ENCODE measurements at regions not wholly inside any gene's neighbourhood (a gene's known extent, or its start where the extent isn't known, plus 50 kb on each side); places are given as distances from the start of the nearest gene placed in this dataset.

DNA sequence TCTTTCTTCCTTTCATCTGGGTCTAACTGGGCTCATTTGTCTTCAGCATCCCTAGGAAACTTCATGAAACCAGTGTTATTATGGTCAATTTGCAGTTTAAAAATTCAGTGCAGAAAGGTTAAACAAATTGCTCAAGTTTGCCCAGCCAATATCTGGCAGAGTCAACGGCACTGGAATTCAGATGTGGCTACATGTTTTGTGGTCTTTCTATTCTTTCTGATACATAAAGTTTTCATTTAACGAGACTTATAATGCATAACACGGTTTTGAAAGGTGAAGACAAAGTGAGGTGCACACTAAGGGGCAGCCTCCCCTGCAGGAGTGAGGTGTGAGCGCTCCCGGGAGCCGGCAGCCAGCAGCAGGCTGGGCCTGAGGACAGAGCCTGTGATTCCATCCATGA, 164.6 kb downstream of the RTP5 start:
- Histone ChIP-seq H4K8ac (replicated peaks; ENCODE audit: insufficient read length, low read depth, low read length) (no peak overlapping the region), H2AFZ (ENCODE audit: low read length) (no peak overlapping the region), H3K4me2 (ENCODE audit: insufficient read depth, insufficient read length, low read length) (no peak overlapping the region), H3T11ph (ENCODE audit: low read length) (no peak overlapping the region), H3K23ac (ENCODE audit: insufficient read length, low read depth, low read length) (no peak overlapping the region), H3K14ac (ENCODE audit: insufficient read depth, low read length) (no peak overlapping the region), H2BK120ac (ENCODE audit: low read depth, low read length, poor library complexity, severe bottlenecking) (no peak overlapping the region), H3K79me1 (ENCODE audit: insufficient read depth, low read depth, low read length, poor library complexity, severe bottlenecking) (no peaks in the 10 kb centered on the region), H3K18ac (ENCODE audit: insufficient read length, low read depth, low read length) (no peak overlapping the region), H4K5ac (ENCODE audit: insufficient read length, low read depth, low read length) (no peak overlapping the region), H3K9me3 (ENCODE audit: control insufficient read depth, low read depth, low read length) (no peaks in the 10 kb centered on the region), H3K27ac (ENCODE audit: insufficient read length, low read depth, low read length) (no peak overlapping the region), H2BK12ac (ENCODE audit: insufficient read length, low read depth, low read length) (no peak overlapping the region), H3K23me2 (ENCODE audit: insufficient read length, low read depth, low read length, poor library complexity, severe bottlenecking) (no peaks in the 10 kb centered on the region), H2BK15ac (ENCODE audit: low read depth, low read length) (no peak overlapping the region), H3K27me3 (ENCODE audit: insufficient read depth, low read length) (no peaks in the 10 kb centered on the region; the same call in 1 of the 2 replicates), H4K20me1 (ENCODE audit: control insufficient read depth, insufficient read depth, insufficient read length) (peaks cover 2% of the 10 kb centered on the region), H3K4me1 (ENCODE audit: insufficient read depth, low read length) (no peaks in the 10 kb centered on the region), H2BK20ac (ENCODE audit: low read depth, low read length, poor library complexity, severe bottlenecking) (no peak overlapping the region), H3K79me2 (ENCODE audit: insufficient read depth, low read length) (no peaks in the 10 kb centered on the region), H3K4ac (ENCODE audit: low read depth, low read length) (no peak overlapping the region), H3K56ac (ENCODE audit: insufficient read length, low read depth, low read length) (no peak overlapping the region), H3K9ac (ENCODE audit: extremely low read depth, insufficient read length, low read length) (no peak overlapping the region), H4K91ac (ENCODE audit: insufficient read length, low read depth, low read length) (no peak overlapping the region), H2BK5ac (ENCODE audit: insufficient read length, low read length) (no peak overlapping the region), H2AK5ac (ENCODE audit: insufficient read length, low read length) (no peak overlapping the region)
- Mint-ChIP-seq H3K4me3 (no peak overlapping the region), H3K9me3 (no peaks in the 10 kb centered on the region; a peak in 1 of 5 replicates), H3K27ac (no peak overlapping the region), H3K36me3 (ENCODE audit: insufficient read depth in 1 of 3, low read depth in 3 of 3) (no peaks in the 10 kb centered on the region; a peak in 1 of 7 replicates), H3K27me3 (ENCODE audit: low read depth) (peaks cover 100% of the 10 kb centered on the region), H3K4me1 (peaks cover 24 to 33% of the 10 kb centered on the region in 2 experiments)
- WGBS (ENCODE audit: extremely low coverage, insufficient read length, low lambda C conversion rate) = no CpG with 5 or more reads among the region's 6 CpGs
- DNase-seq = peak; percentile 5
- no peak for TF ChIP-seq CTCF (conservative IDR thresholded peaks at IDR 0.05)
